Peyer's patch (tissue), 4 donors: ENCODE measurements at regions not wholly inside any gene's neighbourhood (a gene's known extent, or its start where the extent isn't known, plus 50 kb on each side); places are given as distances from the start of the nearest gene placed in this dataset.

Experiments used
- DNase-seq, 3 donors: peaks; one replicate each; pipeline ENCODE4 v3.0.0-alpha.2; 2017 to 2019
- H3K27ac ChIP-seq, 4 donors: fragments of 200-600 bp; sonication (generic); one replicate each; pipeline ENCODE4 v1.5.1; 2016 to 2019
- H3K27me3 ChIP-seq, 2 donors: fragments of 200-600 bp; sonication (generic); one replicate each; pipeline ENCODE4 v1.5.1; 2019
- H3K36me3 ChIP-seq, 3 donors: fragments of 200-600 bp; sonication (generic); one replicate each; pipeline ENCODE4 v1.5.1; 2016 to 2019
- H3K4me1 ChIP-seq, 4 donors: fragments of 200-600 bp; sonication (generic); one replicate each; pipeline ENCODE4 v1.5.1; 2016 to 2019
- H3K4me3 ChIP-seq, 4 donors: fragments of 200-600 bp; sonication (generic); 1 replicate in 3 of 4; 2 replicates in 1 of 4; pipeline ENCODE4 v1.5.1; 2016 to 2019; ENCODE audit warnings: mild to moderate bottlenecking in 1 of 4
- H3K9me3 ChIP-seq, 4 donors: fragments of 200-600 bp; sonication (generic); one replicate each; pipeline ENCODE4 v1.5.1; 2016 to 2019; ENCODE audit warnings: mild to moderate bottlenecking in 1 of 4
- CTCF ChIP-seq, 6 experiments: fragments of 450-650 bp in 4 of 6; fragments of 200-600 bp in 2 of 6; sonication (generic) in 1 of 6; IDR thresholded peaks; one replicate each; pipeline ENCODE4 v1.5.1; 2017 to 2019; ENCODE audit warnings: antibody characterized with exemption in 6 of 6, mild to moderate bottlenecking in 3 of 6, moderate library complexity in 1 of 6
- POLR2A ChIP-seq, 2 donors: fragments of 450-650 bp; IDR thresholded peaks; one replicate each; pipeline ENCODE4 v1.5.1; 2017; ENCODE audit warnings: antibody characterized with exemption in 2 of 2, mild to moderate bottlenecking in 2 of 2, moderate library complexity in 2 of 2

- TF ChIP-seq POLR2A (IDR thresholded peaks at IDR 0.05) (no peak), CTCF (IDR thresholded peaks at IDR 0.05) (no peak)
- no peaks in the 10 kb centered on the region for H3K4me1 ChIP-seq
- H3K4me3 ChIP-seq, result no peak overlapping the region
- no peaks in the 10 kb centered on the region for H3K27me3 ChIP-seq
- no peak overlapping the region for H3K27ac ChIP-seq
- H3K36me3 ChIP-seq, result no peaks in the 10 kb centered on the region
- no peaks in the 10 kb centered on the region for H3K9me3 ChIP-seq
- DNase-seq, result no peak
These were observed 547.3 kb downstream of the BCL11B start for GRCh38 chr14:98724734-98725133.

- no peak for DNase-seq
- TF ChIP-seq CTCF (IDR thresholded peaks at IDR 0.05) (no peak), POLR2A (IDR thresholded peaks at IDR 0.05) (no peak)
These were observed 546.8 kb downstream of the BCL11B start for GRCh38 chr14:98725191-98725590.

GRCh38 chr14:98725676-98726075, 546.3 kb downstream of the BCL11B start:
- no peak for DNase-seq
- Histone ChIP-seq H3K4me3 (no peak overlapping the region), H3K4me1 (no peaks in the 10 kb centered on the region), H3K27ac (no peak overlapping the region), H3K36me3 (no peaks in the 10 kb centered on the region), H3K27me3 (no peaks in the 10 kb centered on the region), H3K9me3 (no peaks in the 10 kb centered on the region)
- TF ChIP-seq CTCF (IDR thresholded peaks at IDR 0.05) (no peak), POLR2A (IDR thresholded peaks at IDR 0.05) (no peak)

More at GRCh38 chr14:98725191-98725590, 546.8 kb downstream of the BCL11B start:
- no peaks in the 10 kb centered on the region for H3K27me3 ChIP-seq
- H3K36me3 ChIP-seq, result no peaks in the 10 kb centered on the region
- H3K4me1 ChIP-seq, result no peaks in the 10 kb centered on the region
- H3K27ac ChIP-seq, result no peak overlapping the region
- no peaks in the 10 kb centered on the region for H3K9me3 ChIP-seq
- no peak overlapping the region for H3K4me3 ChIP-seq

- TF ChIP-seq CTCF (IDR thresholded peaks at IDR 0.05) (no peak), POLR2A (IDR thresholded peaks at IDR 0.05) (no peak)
- no peaks in the 10 kb centered on the region for H3K27me3 ChIP-seq
These were observed 545.2 kb downstream of the BCL11B start for GRCh38 chr14:98726585-98727405.

GRCh38 chr14:98728024-98728423, 544.0 kb downstream of the BCL11B start:
- H3K27me3 ChIP-seq, result no peaks in the 10 kb centered on the region
- H3K9me3 ChIP-seq, result no peaks in the 10 kb centered on the region
- no peak overlapping the region for H3K27ac ChIP-seq
- H3K36me3 ChIP-seq, result no peaks in the 10 kb centered on the region
- no peaks in the 10 kb centered on the region for H3K4me1 ChIP-seq
- no peak for DNase-seq
- no peak overlapping the region for H3K4me3 ChIP-seq
- no peak for TF ChIP-seq CTCF (IDR thresholded peaks at IDR 0.05)
- no peak for TF ChIP-seq POLR2A (IDR thresholded peaks at IDR 0.05)

More at GRCh38 chr14:98726585-98727405, 545.2 kb downstream of the BCL11B start:
- H3K9me3 ChIP-seq, result no peaks in the 10 kb centered on the region
- no peak for DNase-seq
- no peaks in the 10 kb centered on the region for H3K4me1 ChIP-seq
- no peak overlapping the region for H3K27ac ChIP-seq
- H3K36me3 ChIP-seq, result no peaks in the 10 kb centered on the region
- no peak overlapping the region for H3K4me3 ChIP-seq
